HG02763 (cell line): ENCODE measurements at regions not wholly inside any gene's neighbourhood (a gene's known extent, or its start where the extent isn't known, plus 50 kb on each side); places are given as distances from the start of the nearest gene placed in this dataset.

Experiments used
- ATAC-seq: cut with Tn5 transposase; IDR thresholded peaks from one replicate; pipeline ENCODE4 v1.9.1; 2021; ENCODE audit warnings: mild to moderate bottlenecking, moderate library complexity; ENCODE audit not compliant: unreplicated experiment

GRCh38 chr14:86858031-86858430, 1135.0 kb downstream of the GALC start:
- no peak for ATAC-seq

- no peak for ATAC-seq
These were observed 1140.5 kb downstream of the GALC start for GRCh38 chr14:86852530-86852929.

GRCh38 chr14:86847140-86847539, 1145.8 kb downstream of the GALC start:
- no peak for ATAC-seq

GRCh38 chr14:86838363-86838762, 1154.6 kb downstream of the GALC start:
- ATAC-seq = no peak

GRCh38 chr14:86826661-86827060, 1166.3 kb downstream of the GALC start:
- ATAC-seq = no peak

- no peak for ATAC-seq
These were observed 1168.8 kb downstream of the GALC start for GRCh38 chr14:86824167-86824566.

GRCh38 chr14:86823581-86823980, 1169.4 kb downstream of the GALC start:
- no peak for ATAC-seq

GRCh38 chr14:86815341-86815740, 1177.6 kb downstream of the GALC start:
- no peak for ATAC-seq

- no peak for ATAC-seq
These were observed 1190.3 kb downstream of the GALC start for GRCh38 chr14:86802726-86803125.

- no peak for ATAC-seq
These were observed 1193.7 kb downstream of the GALC start for GRCh38 chr14:86799244-86799647.

- ATAC-seq = no peak
These were observed 1194.7 kb downstream of the GALC start for GRCh38 chr14:86798330-86798729.

GRCh38 chr14:86797075-86797351, 1196.0 kb downstream of the GALC start:
- ATAC-seq = no peak

- ATAC-seq = no peak
These were observed 1196.5 kb downstream of the GALC start for GRCh38 chr14:86796221-86797074.

GRCh38 chr14:86794689-86795088, 1198.3 kb downstream of the GALC start:
- ATAC-seq = no peak

- ATAC-seq = no peak
These were observed 1202.3 kb downstream of the GALC start for GRCh38 chr14:86790408-86791364.

- ATAC-seq = no peak
These were observed 1204.8 kb downstream of the GALC start for GRCh38 chr14:86788224-86788623.

GRCh38 chr14:86787717-86788116, 1205.3 kb downstream of the GALC start:
- no peak for ATAC-seq

- ATAC-seq = no peak
These were observed 1210.8 kb downstream of the GALC start for GRCh38 chr14:86782092-86782580.

- ATAC-seq = no peak
These were observed 1212.0 kb downstream of the GALC start for GRCh38 chr14:86780876-86781510.

GRCh38 chr14:86780461-86780860, 1212.5 kb downstream of the GALC start:
- ATAC-seq = no peak

GRCh38 chr14:86779416-86779815, 1213.6 kb downstream of the GALC start:
- no peak for ATAC-seq
